SW 1271 (cell line): ENCODE measurements at regions not wholly inside any gene's neighbourhood (a gene's known extent, or its start where the extent isn't known, plus 50 kb on each side); places are given as distances from the start of the nearest gene placed in this dataset.

Source experiments
- DNase-seq, 2 experiments: peaks; one replicate each; lab custom pipeline; 2025; lab: John Stamatoyannopoulos, UW

DNA sequence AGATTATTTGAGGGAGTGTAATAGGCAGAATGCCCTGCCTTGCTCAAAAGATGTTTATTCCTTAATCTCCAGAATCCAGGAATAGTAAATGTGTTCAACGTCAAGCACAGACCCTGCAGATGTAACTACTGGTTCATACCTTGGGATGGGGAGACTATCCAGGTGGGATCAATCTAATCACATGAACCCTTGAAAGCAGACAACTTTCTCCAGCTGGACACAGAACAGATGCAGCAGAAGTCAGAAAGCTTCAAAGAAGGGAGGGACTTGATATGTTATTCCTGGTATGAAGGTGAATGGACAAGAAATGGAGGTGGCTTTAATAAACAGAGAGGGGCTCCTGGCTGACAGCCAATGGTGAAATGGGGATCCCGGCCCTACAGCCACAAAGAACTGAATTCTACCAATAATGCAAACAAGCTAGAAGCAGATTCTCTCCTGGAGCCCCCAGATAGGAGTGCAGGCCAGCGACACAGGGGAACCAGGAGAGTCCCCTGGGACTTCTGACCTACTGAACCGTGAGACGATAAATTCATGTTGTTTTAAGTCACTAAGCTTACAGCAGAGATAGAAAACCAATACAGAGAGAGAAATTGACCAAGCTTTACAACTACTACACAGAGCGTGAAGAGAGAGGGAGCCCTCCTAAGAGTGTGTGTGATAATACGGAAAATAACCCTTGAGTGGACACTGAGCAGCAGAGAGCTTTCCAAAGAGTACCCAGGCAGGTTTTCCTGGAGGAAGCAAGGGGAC lies 133.5 kb upstream of the TMEM132C start:
- DNase-seq = no peak

DNA sequence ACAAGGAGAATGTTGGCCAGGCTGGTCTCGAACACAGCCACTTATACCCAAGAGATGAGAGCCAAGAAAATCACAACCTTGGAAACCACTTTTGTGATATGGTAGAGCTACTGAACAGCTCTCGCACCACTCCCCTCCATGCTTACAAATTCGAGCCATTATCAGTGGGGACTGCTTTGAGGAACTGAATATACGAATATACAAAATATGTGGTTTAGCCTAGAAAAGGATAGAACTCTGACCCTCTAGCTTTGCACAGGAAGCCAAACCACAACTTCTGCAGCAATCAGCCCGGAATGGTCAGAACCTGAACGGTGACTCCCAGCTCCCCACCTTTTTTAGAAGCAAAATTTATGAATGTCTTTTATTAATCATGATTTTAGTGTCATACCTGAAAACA lies 129.8 kb upstream of the TMEM132C start:
- DNase-seq = no peak

DNA sequence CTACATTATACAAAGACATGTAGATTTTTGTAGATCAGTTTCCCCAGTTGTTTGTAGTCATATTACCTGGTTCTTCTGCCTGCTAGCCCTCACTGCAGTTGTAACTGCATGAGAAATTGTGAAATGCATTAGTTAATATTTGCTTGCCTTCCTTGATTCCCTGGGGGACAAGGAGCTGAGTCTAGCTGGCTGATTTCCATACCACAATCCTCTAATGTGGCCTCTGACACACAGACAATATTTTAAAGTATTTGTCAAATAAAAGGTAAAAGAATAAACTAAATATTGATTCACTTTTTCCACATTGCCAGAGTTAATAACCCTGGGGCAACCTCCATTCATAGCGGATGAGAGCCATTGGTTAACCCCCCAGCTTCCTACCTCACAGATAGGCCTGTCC lies 128.8 kb upstream of the TMEM132C start:
- DNase-seq = no peak

DNA sequence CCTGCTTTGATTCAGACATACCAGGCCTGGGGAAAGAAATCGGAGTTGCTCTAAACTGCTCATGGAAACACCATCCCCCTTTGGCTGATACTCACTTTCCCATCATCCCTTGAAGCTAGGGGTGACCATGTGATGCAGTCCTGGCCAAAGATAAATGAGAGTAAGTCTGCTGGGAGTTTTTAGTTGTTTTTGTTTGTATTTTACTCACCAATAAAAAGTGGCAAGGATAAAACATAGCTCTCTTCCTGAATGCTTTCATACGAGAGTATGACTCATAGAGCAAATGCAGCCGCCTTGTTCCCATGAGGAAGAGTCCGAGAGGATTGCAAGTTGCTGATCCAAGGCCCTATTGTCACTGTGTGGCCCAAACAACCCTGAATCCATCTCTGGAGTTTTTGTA lies 126.4 kb upstream of the TMEM132C start:
- DNase-seq = no peak

DNA sequence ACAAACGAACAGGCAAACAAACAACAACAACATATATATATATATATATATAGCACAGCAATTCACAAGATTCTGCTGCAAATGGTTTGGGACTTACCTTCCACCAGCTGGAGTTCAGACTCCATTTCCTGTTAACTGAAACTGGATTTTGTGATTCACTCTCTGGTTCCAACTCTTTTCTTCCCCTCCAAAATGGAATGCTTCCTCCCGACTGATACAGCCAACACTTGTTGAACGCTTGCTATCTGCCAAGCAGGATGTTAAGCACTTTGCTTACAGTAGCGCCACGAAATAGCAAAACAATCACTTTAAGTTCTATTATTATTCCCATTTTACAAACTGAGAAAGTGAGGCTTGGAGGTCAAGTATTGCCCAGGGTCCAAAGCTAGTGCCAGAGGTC lies 116.0 kb upstream of the TMEM132C start:
- DNase-seq = no peak

DNA sequence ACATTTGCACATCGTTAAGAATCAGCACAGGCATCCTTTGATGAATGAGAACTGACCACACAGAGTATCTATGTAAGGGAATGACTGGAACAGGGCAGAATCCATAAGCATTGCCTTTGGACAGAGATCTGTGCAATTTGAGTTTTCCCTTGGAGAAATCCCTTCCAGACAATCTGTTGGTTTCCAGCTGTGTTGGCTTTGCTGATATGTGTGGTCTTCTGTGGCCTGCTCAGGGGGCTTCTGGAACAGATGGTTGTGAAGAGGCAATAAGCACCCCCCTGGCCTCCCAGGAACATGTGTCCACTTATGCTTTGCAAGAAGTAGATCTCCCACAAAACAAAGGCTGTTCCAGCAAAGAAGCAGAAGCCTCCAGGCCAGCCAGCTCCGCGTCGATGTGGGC lies 111.4 kb upstream of the TMEM132C start:
- DNase-seq = no peak

DNA sequence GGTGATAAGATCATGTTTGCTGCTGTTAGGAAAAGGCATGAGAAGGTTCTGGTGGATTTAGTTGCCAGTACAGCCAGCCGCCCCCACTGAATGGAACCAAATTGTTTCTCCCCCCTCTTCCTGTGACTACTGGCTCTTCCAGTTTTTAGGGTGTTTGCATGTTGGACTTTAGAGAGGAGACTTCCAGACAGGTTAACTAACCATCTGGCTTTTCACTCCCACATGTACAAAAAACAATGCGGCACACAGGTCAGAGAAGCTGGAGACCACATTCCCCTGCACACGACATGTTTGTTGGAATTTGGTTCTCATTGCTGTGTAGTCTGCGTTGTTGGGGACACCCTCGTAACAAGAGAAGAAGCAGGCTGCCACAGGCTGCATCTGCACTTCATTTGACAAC lies 103.9 kb upstream of the TMEM132C start:
- DNase-seq = no peak

DNA sequence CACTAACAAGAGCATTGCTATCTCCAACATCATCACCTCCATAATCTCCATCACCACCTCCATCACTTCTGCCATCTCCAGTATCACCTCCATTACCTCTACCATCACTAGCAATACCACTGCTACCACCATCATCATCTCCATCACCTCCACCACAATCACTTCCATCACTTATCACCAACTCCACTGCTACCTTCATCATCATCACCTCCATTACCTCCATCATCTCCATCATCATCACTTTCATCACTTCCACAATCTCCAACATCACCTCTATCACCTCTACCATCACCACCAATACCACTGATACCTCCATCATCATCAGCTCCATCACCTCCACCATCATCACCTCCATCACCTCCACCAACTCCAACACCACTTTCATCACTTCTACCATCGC lies 102.4 kb upstream of the TMEM132C start:
- DNase-seq = no peak

DNA sequence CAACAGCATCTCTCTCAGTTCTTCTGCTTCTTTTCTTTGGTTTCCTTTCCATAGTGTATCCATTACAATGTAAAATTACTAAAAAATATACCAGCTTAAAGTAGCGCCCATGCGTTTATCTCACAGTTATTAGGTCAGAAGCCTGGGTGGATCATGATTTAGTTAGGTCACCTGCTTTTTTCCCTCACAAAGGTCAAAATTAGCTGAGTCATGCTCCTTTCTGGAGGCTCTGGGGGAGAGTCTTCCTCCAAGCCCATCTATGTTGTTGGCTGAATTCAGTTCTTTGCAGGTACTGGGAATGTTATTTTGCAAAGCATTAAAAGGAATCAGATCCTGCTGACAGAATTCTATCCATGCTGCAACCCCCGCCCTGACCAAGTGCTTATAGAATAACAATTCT lies 101.6 kb upstream of the TMEM132C start:
- DNase-seq = no peak

DNA sequence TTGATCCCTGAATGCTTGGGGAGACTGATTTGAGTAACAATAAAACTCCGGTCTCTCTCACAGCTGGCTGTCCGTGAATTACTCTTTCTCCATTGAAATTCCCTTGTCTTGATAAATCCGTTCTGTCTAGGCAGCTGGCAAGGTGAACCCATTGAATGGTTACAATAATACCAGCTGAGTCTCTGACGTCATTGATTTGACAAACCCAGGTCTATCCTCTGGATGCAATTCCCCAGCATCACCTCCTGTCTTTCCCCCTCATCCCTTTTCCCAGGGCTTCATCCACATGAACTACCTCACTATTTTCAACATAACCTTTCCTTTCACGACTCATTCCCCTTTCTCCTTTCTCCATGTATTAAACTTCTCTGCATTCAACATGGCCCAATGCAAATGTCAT lies 98.7 kb upstream of the TMEM132C start:
- DNase-seq = no peak

DNA sequence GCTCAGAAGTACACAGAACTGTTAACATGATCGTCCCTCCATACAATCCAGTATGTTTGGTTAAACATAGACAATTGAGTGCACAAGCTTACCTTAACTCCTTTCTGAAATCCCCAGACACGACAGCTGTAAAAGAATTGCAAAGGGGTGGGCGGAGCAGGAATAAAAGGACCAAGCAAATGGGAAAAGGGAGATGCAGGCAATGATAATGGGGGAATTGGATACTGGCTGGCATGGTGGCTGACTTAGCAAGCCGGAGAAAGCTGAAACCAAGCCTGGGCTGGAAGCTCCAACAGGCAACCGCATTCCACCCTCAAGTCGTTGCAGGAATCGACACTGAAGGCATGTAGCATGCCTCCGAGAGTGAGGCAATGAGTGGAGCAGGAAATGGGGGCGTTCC lies 96.8 kb upstream of the TMEM132C start:
- DNase-seq = no peak

DNA sequence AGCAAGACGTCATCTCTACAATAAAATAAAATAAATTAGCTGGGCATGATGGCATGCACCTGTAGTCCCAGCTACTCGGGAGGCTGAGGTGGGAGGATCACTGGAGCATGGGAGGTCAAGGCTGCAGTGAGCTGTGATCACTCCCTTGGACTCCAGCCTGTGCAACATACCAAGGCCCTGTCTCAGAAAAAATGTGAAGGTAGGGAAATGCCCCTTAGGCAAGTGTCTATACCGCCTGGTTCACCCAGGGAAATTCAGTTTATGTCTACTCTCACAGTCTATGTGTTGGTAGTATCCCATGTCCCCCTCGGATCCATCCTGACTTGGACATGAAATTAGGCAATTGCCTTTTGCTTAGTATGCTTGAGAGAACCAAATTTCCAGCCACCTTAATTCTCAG lies 88.4 kb upstream of the TMEM132C start:
- no peak for DNase-seq

DNA sequence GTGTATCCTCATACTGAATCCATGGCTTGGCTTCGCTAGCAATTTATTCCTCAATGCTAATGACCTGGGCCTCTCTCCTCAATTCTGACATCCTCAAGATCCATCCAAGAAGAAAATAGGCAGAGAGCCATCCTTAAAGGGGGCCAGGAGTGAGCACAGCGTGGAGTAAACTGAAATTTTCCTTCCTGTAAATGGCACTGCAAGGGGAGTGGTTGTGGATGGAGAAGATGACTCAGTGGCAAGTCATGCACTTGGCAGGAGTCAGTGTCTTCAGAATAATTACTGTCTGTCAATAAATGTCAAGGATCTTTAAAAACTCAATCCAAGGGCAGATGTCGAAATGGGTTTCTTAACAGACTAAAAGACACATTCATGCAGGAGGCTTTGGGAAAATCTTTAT lies 88.0 kb upstream of the TMEM132C start:
- no peak for DNase-seq

DNA sequence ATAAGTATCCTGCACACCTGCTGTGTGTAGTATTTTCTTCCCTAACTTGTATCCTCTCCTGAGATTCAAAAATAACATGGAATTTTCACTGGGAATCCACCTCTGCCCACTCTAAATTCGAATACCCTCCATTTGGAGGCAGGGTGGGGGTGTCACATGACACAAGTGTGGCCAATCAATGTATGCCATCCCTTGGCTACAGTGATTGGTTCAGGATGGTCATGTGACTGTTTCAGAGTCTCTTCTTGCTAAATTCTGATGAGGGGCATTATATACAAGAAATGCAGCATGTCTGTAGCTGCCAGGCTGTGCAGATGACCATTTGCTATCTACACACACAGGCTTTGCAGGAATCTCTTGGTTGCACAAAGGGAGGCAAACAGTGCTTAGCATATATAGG lies 86.8 kb upstream of the TMEM132C start:
- DNase-seq = no peak

DNA sequence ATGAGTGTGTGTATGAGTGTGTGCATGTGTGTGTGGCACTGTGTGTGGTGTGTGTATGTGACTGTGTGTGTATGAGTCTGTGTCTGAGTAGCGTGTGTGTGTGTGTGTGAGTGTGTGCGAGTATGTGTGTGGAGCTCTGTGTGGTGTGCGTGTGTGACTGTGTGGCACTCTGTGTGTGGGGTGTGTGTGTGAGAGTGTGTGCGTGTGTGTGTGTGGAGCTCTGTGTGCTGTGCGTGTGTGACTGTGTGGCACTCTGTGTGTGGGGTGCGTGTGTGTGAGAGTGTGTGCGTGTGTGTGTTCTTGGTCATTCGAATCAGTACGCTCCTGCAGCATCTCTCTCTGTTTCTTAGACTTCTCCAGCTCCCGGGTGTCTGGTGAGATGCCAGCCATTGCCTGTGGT lies 76.9 kb upstream of the TMEM132C start:
- no peak for DNase-seq

DNA sequence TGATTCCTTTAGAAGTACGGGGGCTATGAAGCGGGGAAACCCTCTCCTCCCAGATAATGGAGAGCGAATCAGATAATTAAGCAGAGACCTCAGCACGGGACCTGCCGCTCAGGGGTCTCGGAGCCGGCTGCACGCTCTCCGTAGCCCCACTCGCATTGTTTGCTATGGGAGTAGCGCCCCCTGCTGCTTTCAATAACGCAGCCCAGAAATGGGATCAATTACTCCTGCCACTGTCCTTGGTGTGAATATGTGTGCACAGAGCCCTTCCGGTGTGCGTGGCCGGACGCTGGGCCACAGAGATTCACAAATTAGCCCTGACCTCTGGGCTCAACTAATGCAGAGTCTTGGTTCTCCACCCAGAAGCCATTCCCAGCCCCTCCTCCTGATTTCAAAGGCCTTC lies 76.4 kb upstream of the TMEM132C start:
- no peak for DNase-seq

DNA sequence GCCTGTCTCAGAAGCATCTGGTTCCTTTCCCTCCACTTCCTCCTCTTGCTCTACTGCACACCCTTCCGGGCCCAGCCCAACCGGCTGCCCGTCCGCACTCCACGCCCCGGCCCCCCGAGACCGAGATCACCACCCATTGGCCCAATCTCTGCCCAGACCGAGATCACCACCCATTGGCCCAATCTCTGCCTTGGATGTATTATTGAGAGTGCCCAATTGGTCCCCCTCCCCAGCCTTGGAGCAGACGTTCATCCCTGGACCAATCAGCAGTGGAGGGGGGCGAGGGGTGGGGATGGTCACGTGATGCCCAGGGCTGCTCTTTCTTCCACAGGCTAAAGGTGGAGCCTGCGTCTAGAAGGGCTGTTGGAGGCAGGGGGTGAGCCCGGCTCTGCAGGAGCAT lies 75.6 kb upstream of the TMEM132C start:
- no peak for DNase-seq

DNA sequence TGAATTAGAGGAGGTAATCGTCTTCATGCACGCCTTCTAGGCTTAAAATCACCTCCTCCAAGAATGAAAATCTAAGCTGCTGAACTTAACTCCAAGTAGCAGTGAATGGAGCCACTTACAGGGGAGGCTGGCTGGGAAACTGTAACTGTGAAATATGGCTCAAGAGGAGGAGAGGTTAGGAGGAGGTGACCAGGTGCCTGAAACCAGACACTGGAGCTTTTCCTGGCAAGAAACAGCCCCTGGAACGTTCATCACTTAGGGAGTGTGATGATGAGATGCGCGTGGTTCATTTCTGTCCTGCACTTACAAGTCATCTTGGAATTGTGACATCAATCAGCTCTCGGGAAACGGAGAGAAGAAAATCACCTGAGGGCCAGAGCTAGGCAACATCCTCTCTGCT lies 62.3 kb upstream of the TMEM132C start:
- DNase-seq = no peak

DNA sequence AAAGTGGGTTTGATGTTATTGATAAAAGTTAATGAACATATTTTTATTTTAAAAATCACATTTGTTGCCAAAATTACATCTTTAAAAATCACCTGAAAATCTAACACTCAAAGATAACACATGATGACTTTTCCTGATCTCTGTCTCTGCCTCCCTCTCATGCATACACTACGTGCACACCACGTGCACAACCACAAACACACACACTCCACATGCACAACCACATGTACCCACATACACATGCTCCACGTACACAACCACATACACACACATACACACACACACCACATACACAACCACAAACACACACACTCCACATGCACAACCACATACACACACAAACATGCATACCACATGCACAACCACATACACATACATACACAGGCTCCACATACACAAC lies 61.8 kb upstream of the TMEM132C start:
- no peak for DNase-seq

DNA sequence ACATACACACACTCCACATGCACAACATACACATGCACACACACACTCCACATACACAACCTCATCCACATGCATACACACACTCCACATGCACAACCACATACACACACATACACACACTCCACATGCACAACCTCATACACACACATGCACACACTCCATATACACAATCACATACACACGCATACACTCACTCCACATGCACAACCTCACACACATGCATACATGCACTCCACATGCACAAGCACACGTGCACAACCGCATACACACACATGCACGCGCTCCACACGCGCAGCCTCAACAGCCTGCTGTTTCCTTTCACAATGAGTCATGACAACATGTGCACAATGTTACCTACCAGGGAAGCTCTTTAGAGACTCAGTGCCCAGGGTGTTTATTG lies 61.2 kb upstream of the TMEM132C start:
- no peak for DNase-seq
